GM12875 (cell line): ENCODE measurements at regions not wholly inside any gene's neighbourhood (a gene's known extent, or its start where the extent isn't known, plus 50 kb on each side); places are given as distances from the start of the nearest gene placed in this dataset.

Experiments used
- H3K4me3 ChIP-seq: one replicate; pipeline ENCODE4 v1.5.1; 2011; ENCODE audit warnings: low read depth, low read length, control low read depth
- CTCF ChIP-seq: IDR thresholded peaks from 2 replicates; pipeline ENCODE4 v1.5.1; 2011; ENCODE audit warnings: low read depth, mild to moderate bottlenecking, control low read depth, inconsistent platforms, low read length, moderate library complexity, borderline replicate concordance; ENCODE audit not compliant: insufficient read depth

GRCh38 chr3:78035131-78035641, 995.3 kb downstream of the ROBO2 start:
- H3K4me3 ChIP-seq = no peak overlapping the region
- TF ChIP-seq CTCF = no peak

- H3K4me3 ChIP-seq = no peak overlapping the region
- TF ChIP-seq CTCF = no peak
Observed at GRCh38 chr3:78041486-78041885, 1001.6 kb downstream of the ROBO2 start.

- TF ChIP-seq CTCF = no peak
Observed at GRCh38 chr3:78046566-78046965, 1006.7 kb downstream of the ROBO2 start.

GRCh38 chr3:78048698-78049097, 1008.8 kb downstream of the ROBO2 start:
- H3K4me3 ChIP-seq = no peak overlapping the region
- TF ChIP-seq CTCF = no peak

More at GRCh38 chr3:78046566-78046965, 1006.7 kb downstream of the ROBO2 start:
- H3K4me3 ChIP-seq = no peak overlapping the region

GRCh38 chr3:78049521-78049920, 1009.6 kb downstream of the ROBO2 start:
- no peak for TF ChIP-seq CTCF
- no peak overlapping the region for H3K4me3 ChIP-seq

GRCh38 chr3:78050276-78051065, 1010.6 kb downstream of the ROBO2 start:
- no peak for TF ChIP-seq CTCF

GRCh38 chr3:78052746-78053145, 1012.8 kb downstream of the ROBO2 start:
- no peak overlapping the region for H3K4me3 ChIP-seq
- TF ChIP-seq CTCF = no peak

More at GRCh38 chr3:78050276-78051065, 1010.6 kb downstream of the ROBO2 start:
- no peak overlapping the region for H3K4me3 ChIP-seq
